ENCODE measurements at regions not wholly inside any gene's neighbourhood (a gene's known extent, or its start where the extent isn't known, plus 50 kb on each side); places are given as distances from the start of the nearest gene placed in this dataset.

GRCh38 chr7:125526958-125527357 lies 597.3 kb upstream of the POT1 start:
- TF ChIP-seq POLR2A (IDR thresholded peaks at IDR 0.05; ENCODE audit: low read length) (no peak), BCL3 (IDR thresholded peaks at IDR 0.05) (no peak), CTCF (IDR thresholded peaks at IDR 0.05) (no peak), CBX2 (IDR thresholded peaks at IDR 0.05; ENCODE audit: borderline replicate concordance, low read depth) (no peak), BHLHE40 (IDR thresholded peaks at IDR 0.05; ENCODE audit: low read depth, low read length) (no peak), SREBF2 (IDR thresholded peaks at IDR 0.05) (no peak), JUNB (IDR thresholded peaks at IDR 0.05) (no peak)
